HG03354 (cell line): ENCODE measurements at regions not wholly inside any gene's neighbourhood (a gene's known extent, or its start where the extent isn't known, plus 50 kb on each side); places are given as distances from the start of the nearest gene placed in this dataset.

Source experiments
- ATAC-seq: cut with Tn5 transposase; IDR thresholded peaks from one replicate; pipeline ENCODE4 v1.9.1; 2021; ENCODE audit warnings: mild to moderate bottlenecking; ENCODE audit not compliant: unreplicated experiment, poor library complexity, severe bottlenecking

- ATAC-seq, result no peak
Observed at GRCh38 chr1:70907563-70908310, 139.9 kb downstream of the PTGER3 start.

GRCh38 chr1:70909262-70909822 lies 138.3 kb downstream of the PTGER3 start:
- ATAC-seq, result no peak

GRCh38 chr1:70910013-70910412 lies 137.6 kb downstream of the PTGER3 start:
- peak; percentile 75 for ATAC-seq

- no peak for ATAC-seq
Observed at GRCh38 chr1:70911861-70912260, 135.8 kb downstream of the PTGER3 start.

- ATAC-seq, result no peak
Observed at GRCh38 chr1:70914224-70914623, 133.4 kb downstream of the PTGER3 start.

- no peak for ATAC-seq
Observed at GRCh38 chr1:70915258-70916033, 132.2 kb downstream of the PTGER3 start.

- no peak for ATAC-seq
Observed at GRCh38 chr1:70916034-70916427, 131.6 kb downstream of the PTGER3 start.

GRCh38 chr1:70919706-70920323 lies 127.8 kb downstream of the PTGER3 start:
- ATAC-seq, result no peak
